Hematopoietic multipotent progenitor cell treated with erythropoietin and hydrocortisone succinate and interleukin-3 and kit ligand, for 8 days (in vitro differentiated cells): ENCODE measurements at regions not wholly inside any gene's neighbourhood (a gene's known extent, or its start where the extent isn't known, plus 50 kb on each side); places are given as distances from the start of the nearest gene placed in this dataset.
"Not testable (repeated sequence)": the region's sequence is repeated elsewhere in the genome, so short reads cannot be mapped to it uniquely, and the experiment has no call there.

Experiments used
- DNase-seq: peaks from one replicate; pipeline ENCODE4 v3.0.0-alpha.2; 2015

- DNase-seq, result no peak
These were observed 197.0 kb upstream of the CFAP20DC start for GRCh38 chr3:59246719-59247401.

GRCh38 chr3:59245859-59246501, 196.2 kb upstream of the CFAP20DC start:
- no peak for DNase-seq

- DNase-seq, result no peak
These were observed 195.6 kb upstream of the CFAP20DC start for GRCh38 chr3:59245300-59245858.

GRCh38 chr3:59244343-59244742, 194.5 kb upstream of the CFAP20DC start:
- no peak for DNase-seq

- no peak for DNase-seq
These were observed 193.7 kb upstream of the CFAP20DC start for GRCh38 chr3:59243476-59243875.

GRCh38 chr3:59240666-59241255, 190.9 kb upstream of the CFAP20DC start:
- DNase-seq, result no peak

GRCh38 chr3:59237121-59237520, 187.3 kb upstream of the CFAP20DC start:
- DNase-seq, result no peak

- no peak for DNase-seq
These were observed 185.8 kb upstream of the CFAP20DC start for GRCh38 chr3:59235634-59236012.

- DNase-seq, result no peak
These were observed 185.2 kb upstream of the CFAP20DC start for GRCh38 chr3:59234884-59235633.

- DNase-seq, result not testable (repeated sequence)
These were observed 180.6 kb upstream of the CFAP20DC start for GRCh38 chr3:59230379-59230778.

- no peak for DNase-seq
These were observed 164.0 kb upstream of the CFAP20DC start for GRCh38 chr3:59213860-59214259.

GRCh38 chr3:59212128-59212779, 162.4 kb upstream of the CFAP20DC start:
- DNase-seq, result peak; percentile 54

GRCh38 chr3:59210260-59210659, 160.4 kb upstream of the CFAP20DC start:
- DNase-seq, result no peak

GRCh38 chr3:59192473-59192872, 142.6 kb upstream of the CFAP20DC start:
- no peak for DNase-seq

- DNase-seq, result no peak
These were observed 141.8 kb upstream of the CFAP20DC start for GRCh38 chr3:59191651-59192050.

GRCh38 chr3:59189939-59190338, 140.1 kb upstream of the CFAP20DC start:
- no peak for DNase-seq

GRCh38 chr3:59189526-59189925, 139.7 kb upstream of the CFAP20DC start:
- DNase-seq, result no peak

GRCh38 chr3:59186725-59187124, 136.9 kb upstream of the CFAP20DC start:
- no peak for DNase-seq

GRCh38 chr3:59185591-59186369, 136.0 kb upstream of the CFAP20DC start:
- no peak for DNase-seq

- DNase-seq, result no peak
These were observed 130.2 kb upstream of the CFAP20DC start for GRCh38 chr3:59180006-59180405.

- no peak for DNase-seq
These were observed 128.9 kb upstream of the CFAP20DC start for GRCh38 chr3:59178698-59179097.

GRCh38 chr3:59171491-59171890, 121.7 kb upstream of the CFAP20DC start:
- no peak for DNase-seq
